Body of pancreas (tissue), 4 donors: ENCODE measurements at regions not wholly inside any gene's neighbourhood (a gene's known extent, or its start where the extent isn't known, plus 50 kb on each side); places are given as distances from the start of the nearest gene placed in this dataset.

Source experiments
- CTCF ChIP-seq, 7 experiments: fragments of 450-650 bp in 4 of 7; fragments of 200-600 bp in 3 of 7; sonication (generic) in 3 of 7; IDR thresholded peaks; one replicate each; pipeline ENCODE4 v1.5.1; 2016 to 2019; ENCODE audit warnings: antibody characterized with exemption in 7 of 7
- POLR2A ChIP-seq, 3 donors: fragments of 450-650 bp; IDR thresholded peaks; one replicate each; pipeline ENCODE4 v1.6.1; 2016; ENCODE audit warnings: antibody characterized with exemption in 3 of 3, mild to moderate bottlenecking in 2 of 3

- TF ChIP-seq CTCF (IDR thresholded peaks at IDR 0.05) (no peak), POLR2A (IDR thresholded peaks at IDR 0.05) (no peak)
These were observed 166.9 kb downstream of the PTCSC3 start for GRCh38 chr14:36009643-36010042.
